A673 (cell line): ENCODE measurements at regions not wholly inside any gene's neighbourhood (a gene's known extent, or its start where the extent isn't known, plus 50 kb on each side); places are given as distances from the start of the nearest gene placed in this dataset.

ENCODE experiments used
- EZH2 ChIP-seq: fragments of 200-600 bp; sonication (generic); IDR thresholded peaks from 2 replicates; pipeline ENCODE4 v1.6.1; 2017; ENCODE audit warnings: borderline replicate concordance, low read depth, mild to moderate bottlenecking, mixed read lengths, antibody characterized with exemption, low read length; ENCODE audit not compliant: poor library complexity, severe bottlenecking
- TF ChIP-seq, protein P1 (sequence below): fragments of 300-800, 200-600 bp; sonication (generic); conservative IDR thresholded peaks from 2 replicates; pipeline ENCODE4 v1.5.1; 2017; ENCODE audit warnings: low read depth, mild to moderate bottlenecking, antibody characterized with exemption, low read length, moderate library complexity, mixed read lengths

GRCh38 chr5:118592229-118593002 lies 395.9 kb downstream of the DTWD2 start:
- TF ChIP-seq, protein P1, sequence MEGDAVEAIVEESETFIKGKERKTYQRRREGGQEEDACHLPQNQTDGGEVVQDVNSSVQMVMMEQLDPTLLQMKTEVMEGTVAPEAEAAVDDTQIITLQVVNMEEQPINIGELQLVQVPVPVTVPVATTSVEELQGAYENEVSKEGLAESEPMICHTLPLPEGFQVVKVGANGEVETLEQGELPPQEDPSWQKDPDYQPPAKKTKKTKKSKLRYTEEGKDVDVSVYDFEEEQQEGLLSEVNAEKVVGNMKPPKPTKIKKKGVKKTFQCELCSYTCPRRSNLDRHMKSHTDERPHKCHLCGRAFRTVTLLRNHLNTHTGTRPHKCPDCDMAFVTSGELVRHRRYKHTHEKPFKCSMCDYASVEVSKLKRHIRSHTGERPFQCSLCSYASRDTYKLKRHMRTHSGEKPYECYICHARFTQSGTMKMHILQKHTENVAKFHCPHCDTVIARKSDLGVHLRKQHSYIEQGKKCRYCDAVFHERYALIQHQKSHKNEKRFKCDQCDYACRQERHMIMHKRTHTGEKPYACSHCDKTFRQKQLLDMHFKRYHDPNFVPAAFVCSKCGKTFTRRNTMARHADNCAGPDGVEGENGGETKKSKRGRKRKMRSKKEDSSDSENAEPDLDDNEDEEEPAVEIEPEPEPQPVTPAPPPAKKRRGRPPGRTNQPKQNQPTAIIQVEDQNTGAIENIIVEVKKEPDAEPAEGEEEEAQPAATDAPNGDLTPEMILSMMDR = no peak
- no peak for TF ChIP-seq EZH2
